Activated T-helper 17 cell treated with anti-CD3 and anti-CD28 coated beads, Interleukin-2, amount 50 U/mL, for 72 hours (primary cell): ENCODE measurements at regions not wholly inside any gene's neighbourhood (a gene's known extent, or its start where the extent isn't known, plus 50 kb on each side); places are given as distances from the start of the nearest gene placed in this dataset.
A peak's percentile ranks its signal among the peaks of the same experiment; 100 is the strongest.

Source experiments
- ATAC-seq: fragments of 150-1000 bp; cut with Tn5 transposase; replicated peaks from 2 replicates; pipeline ENCODE4 v1.10.0; 2021; ENCODE audit warnings: mild to moderate bottlenecking, moderate library complexity
- H3K27ac Mint-ChIP-seq: one replicate; pipeline ENCODE4 v1.8.0; 2022; ENCODE audit warnings: mixed read lengths
- H3K27me3 Mint-ChIP-seq: one replicate; pipeline ENCODE4 v1.8.0; 2022; ENCODE audit warnings: mixed read lengths
- H3K36me3 Mint-ChIP-seq: one replicate; pipeline ENCODE4 v1.8.0; 2022; ENCODE audit warnings: low read depth, mild to moderate bottlenecking, mixed read lengths
- H3K4me1 Mint-ChIP-seq: one replicate; pipeline ENCODE4 v1.8.0; 2022; ENCODE audit warnings: mixed read lengths
- H3K4me3 Mint-ChIP-seq: one replicate; pipeline ENCODE4 v1.8.0; 2022; ENCODE audit warnings: mild to moderate bottlenecking, mixed read lengths
- H3K9me3 Mint-ChIP-seq: one replicate; pipeline ENCODE4 v1.8.0; 2022; ENCODE audit warnings: mixed read lengths

- Mint-ChIP-seq H3K36me3 (no peaks in the 10 kb centered on the region), H3K4me1 (peaks cover 5% of the 10 kb centered on the region), H3K27ac (no peak overlapping the region), H3K27me3 (no peaks in the 10 kb centered on the region), H3K9me3 (peaks cover 8% of the 10 kb centered on the region), H3K4me3 (no peak overlapping the region)
- ATAC-seq = no peak
Observed at GRCh38 chr14:89660166-89660565, 243.1 kb upstream of the FOXN3 start.

DNA sequence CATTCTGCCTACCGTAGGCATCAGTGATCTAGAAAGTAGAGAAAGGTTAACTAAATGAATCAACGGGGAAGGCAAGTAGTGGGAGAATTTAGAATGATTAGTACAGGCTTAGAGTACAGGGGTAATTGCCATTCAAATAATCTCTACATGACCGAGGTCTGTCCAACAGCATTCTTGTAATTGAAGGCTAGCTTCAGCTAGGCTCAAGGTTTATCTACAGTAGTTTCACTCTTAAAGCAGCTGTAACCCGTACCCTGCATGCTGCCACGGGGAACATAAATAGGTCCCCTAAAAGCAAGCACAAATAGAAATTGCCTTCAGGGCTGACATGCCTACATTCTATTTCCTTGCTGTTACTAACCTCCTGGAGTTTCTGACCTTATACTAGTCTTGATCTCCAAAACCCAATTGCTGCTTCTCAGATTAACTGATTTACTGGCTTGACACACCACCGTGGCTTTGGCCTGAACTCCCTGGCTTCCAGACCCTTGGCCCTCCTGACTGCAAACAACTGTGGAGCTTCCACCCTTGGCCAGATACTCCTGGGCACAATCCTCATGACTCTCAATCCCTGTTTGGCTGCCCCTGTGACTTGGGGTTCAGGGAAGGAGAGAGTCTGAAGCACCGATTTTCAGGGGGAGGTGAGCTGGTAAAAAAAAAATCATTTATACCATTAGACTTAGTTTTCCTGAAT lies 242.1 kb upstream of the FOXN3 start:
- Mint-ChIP-seq H3K9me3 (peaks cover 8% of the 10 kb centered on the region), H3K27ac (no peak overlapping the region), H3K4me1 (peaks cover 5% of the 10 kb centered on the region), H3K4me3 (no peak overlapping the region), H3K27me3 (no peaks in the 10 kb centered on the region), H3K36me3 (no peaks in the 10 kb centered on the region)
- no peak for ATAC-seq

- H3K36me3 Mint-ChIP-seq = no peaks in the 10 kb centered on the region
- no peaks in the 10 kb centered on the region for H3K27me3 Mint-ChIP-seq
- H3K27ac Mint-ChIP-seq = peak overlapping the region; percentile 18
- H3K4me3 Mint-ChIP-seq = no peak overlapping the region
- H3K9me3 Mint-ChIP-seq = peaks cover 8% of the 10 kb centered on the region
- H3K4me1 Mint-ChIP-seq = peaks cover 5% of the 10 kb centered on the region
- no peak for ATAC-seq
Observed at GRCh38 chr14:89657014-89657413, 240.0 kb upstream of the FOXN3 start.

- Mint-ChIP-seq H3K4me1 (peaks cover 14% of the 10 kb centered on the region), H3K27ac (no peak overlapping the region), H3K27me3 (no peaks in the 10 kb centered on the region), H3K4me3 (no peak overlapping the region), H3K36me3 (no peaks in the 10 kb centered on the region), H3K9me3 (peaks cover 8% of the 10 kb centered on the region)
- no peak for ATAC-seq
Observed at GRCh38 chr14:89654998-89655397, 238.0 kb upstream of the FOXN3 start.

- Mint-ChIP-seq H3K4me1 (peaks cover 13% of the 10 kb centered on the region), H3K9me3 (peaks cover 8% of the 10 kb centered on the region), H3K36me3 (no peaks in the 10 kb centered on the region), H3K27ac (no peak overlapping the region), H3K4me3 (no peak overlapping the region), H3K27me3 (no peaks in the 10 kb centered on the region)
- no peak for ATAC-seq
Observed at GRCh38 chr14:89652352-89652751, 235.3 kb upstream of the FOXN3 start.

- no peak overlapping the region for H3K27ac Mint-ChIP-seq
- no peak overlapping the region for H3K4me3 Mint-ChIP-seq
- peaks cover 4% of the 10 kb centered on the region for H3K9me3 Mint-ChIP-seq
- peaks cover 9% of the 10 kb centered on the region for H3K4me1 Mint-ChIP-seq
- H3K27me3 Mint-ChIP-seq = no peaks in the 10 kb centered on the region
- no peak for ATAC-seq
- no peaks in the 10 kb centered on the region for H3K36me3 Mint-ChIP-seq
Observed at GRCh38 chr14:89651805-89652204, 234.8 kb upstream of the FOXN3 start.

- peaks cover 9% of the 10 kb centered on the region for H3K4me1 Mint-ChIP-seq
- ATAC-seq = peak; percentile 89
- peak overlapping the region; percentile 2 for H3K4me3 Mint-ChIP-seq
- H3K36me3 Mint-ChIP-seq = no peaks in the 10 kb centered on the region
- no peaks in the 10 kb centered on the region for H3K27me3 Mint-ChIP-seq
- H3K27ac Mint-ChIP-seq = peak overlapping the region; percentile 9
- H3K9me3 Mint-ChIP-seq = no peaks in the 10 kb centered on the region
Observed at GRCh38 chr14:89650077-89650978, 233.3 kb upstream of the FOXN3 start.

DNA sequence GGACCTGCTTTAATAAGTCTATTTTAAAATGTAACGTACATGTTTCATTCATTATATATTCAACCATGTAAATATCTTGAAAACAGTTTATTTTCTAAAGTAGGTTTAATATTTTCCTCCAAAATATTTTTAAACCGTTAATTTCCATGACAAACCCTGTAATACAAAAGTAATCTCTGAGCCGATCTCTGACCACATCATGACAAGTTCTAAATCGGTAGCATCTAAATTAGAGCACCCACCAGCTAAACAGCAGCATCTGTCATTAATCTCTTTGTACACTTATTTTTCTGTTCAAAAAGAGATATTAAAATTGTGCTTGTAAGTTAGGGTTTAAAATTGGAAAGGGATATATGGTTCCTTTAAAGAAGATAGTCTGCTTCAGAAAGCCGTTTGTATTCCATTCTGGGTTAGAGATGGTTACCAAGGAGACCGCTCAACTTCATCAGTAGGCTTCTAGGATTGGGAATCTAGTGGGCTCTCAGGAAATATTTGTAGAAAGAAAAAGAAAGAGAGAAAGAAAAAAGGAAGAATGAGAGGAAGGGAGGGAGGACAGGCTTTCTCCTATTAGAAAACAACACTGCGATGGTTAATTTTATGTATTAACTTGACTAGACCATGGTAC lies 232.5 kb upstream of the FOXN3 start:
- ATAC-seq = no peak
- Mint-ChIP-seq H3K27me3 (no peaks in the 10 kb centered on the region), H3K9me3 (no peaks in the 10 kb centered on the region), H3K4me1 (peaks cover 9% of the 10 kb centered on the region), H3K27ac (no peak overlapping the region), H3K36me3 (no peaks in the 10 kb centered on the region), H3K4me3 (no peak overlapping the region)

- Mint-ChIP-seq H3K27me3 (no peaks in the 10 kb centered on the region), H3K9me3 (no peaks in the 10 kb centered on the region), H3K36me3 (no peaks in the 10 kb centered on the region), H3K4me3 (no peak overlapping the region), H3K4me1 (peaks cover 9% of the 10 kb centered on the region), H3K27ac (no peak overlapping the region)
- no peak for ATAC-seq
Observed at GRCh38 chr14:89648924-89649323, 231.9 kb upstream of the FOXN3 start.

GRCh38 chr14:89648510-89648909 lies 231.5 kb upstream of the FOXN3 start:
- H3K4me1 Mint-ChIP-seq = peaks cover 9% of the 10 kb centered on the region
- H3K27me3 Mint-ChIP-seq = no peaks in the 10 kb centered on the region
- H3K9me3 Mint-ChIP-seq = no peaks in the 10 kb centered on the region
- no peaks in the 10 kb centered on the region for H3K36me3 Mint-ChIP-seq
- ATAC-seq = no peak
- H3K27ac Mint-ChIP-seq = no peak overlapping the region
- no peak overlapping the region for H3K4me3 Mint-ChIP-seq

GRCh38 chr14:89646971-89647370 lies 229.9 kb upstream of the FOXN3 start:
- no peak for ATAC-seq
- Mint-ChIP-seq H3K36me3 (no peaks in the 10 kb centered on the region), H3K4me1 (peaks cover 14% of the 10 kb centered on the region)

DNA sequence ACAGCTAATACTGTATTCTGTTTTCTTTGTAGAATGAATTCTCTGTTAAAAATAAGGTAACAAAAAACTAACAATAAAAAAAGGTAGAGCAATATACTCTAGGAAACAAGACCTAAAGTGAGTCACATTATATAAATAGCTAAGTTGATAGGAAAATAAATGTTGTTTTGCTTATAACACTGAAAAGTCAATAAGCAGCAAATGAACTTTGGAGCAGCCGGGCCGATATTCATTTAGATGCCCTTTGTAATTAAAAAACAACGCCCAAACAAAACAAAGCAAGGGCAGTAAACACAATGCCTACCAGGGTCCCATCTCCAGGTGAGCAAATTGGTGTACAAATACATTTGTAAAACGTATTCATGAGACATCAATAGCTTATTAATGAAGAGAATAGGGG lies 227.6 kb upstream of the FOXN3 start:
- no peak for ATAC-seq
- Mint-ChIP-seq H3K4me1 (peaks cover 21% of the 10 kb centered on the region), H3K4me3 (no peak overlapping the region), H3K36me3 (no peaks in the 10 kb centered on the region), H3K9me3 (no peaks in the 10 kb centered on the region), H3K27me3 (no peaks in the 10 kb centered on the region), H3K27ac (no peak overlapping the region)

More at GRCh38 chr14:89646971-89647370, 229.9 kb upstream of the FOXN3 start:
- H3K9me3 Mint-ChIP-seq = no peaks in the 10 kb centered on the region
- H3K27ac Mint-ChIP-seq = no peak overlapping the region
- H3K27me3 Mint-ChIP-seq = no peaks in the 10 kb centered on the region
- no peak overlapping the region for H3K4me3 Mint-ChIP-seq

GRCh38 chr14:89641495-89642175 lies 224.6 kb upstream of the FOXN3 start:
- Mint-ChIP-seq H3K27me3 (no peaks in the 10 kb centered on the region), H3K36me3 (no peaks in the 10 kb centered on the region), H3K4me3 (peak overlapping the region; percentile 73), H3K9me3 (no peaks in the 10 kb centered on the region), H3K4me1 (peaks cover 39% of the 10 kb centered on the region), H3K27ac (peak overlapping the region; percentile 78)
- peak; percentile 94 for ATAC-seq

DNA sequence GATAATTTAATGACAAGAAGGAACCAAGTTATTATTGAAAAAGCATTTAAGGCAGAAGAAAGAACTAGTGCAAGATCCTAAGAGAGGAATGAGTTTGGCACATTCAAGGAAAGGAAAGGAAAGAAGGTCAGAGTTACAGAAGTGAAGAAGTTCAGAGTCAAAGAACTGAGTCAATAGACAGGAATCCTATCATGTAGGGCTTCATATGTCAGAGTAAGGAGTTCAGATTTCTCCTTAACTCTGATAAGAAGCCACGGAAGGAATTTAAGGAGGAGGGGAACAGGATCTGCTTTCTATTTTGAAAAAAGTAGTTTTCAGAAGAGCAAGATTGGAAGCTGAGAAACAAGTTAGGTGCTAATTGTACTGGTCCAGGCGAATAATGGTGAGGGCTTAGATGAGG lies 223.1 kb upstream of the FOXN3 start:
- Mint-ChIP-seq H3K9me3 (no peaks in the 10 kb centered on the region), H3K27ac (peak overlapping the region; percentile 78), H3K4me3 (peak overlapping the region; percentile 74), H3K27me3 (no peaks in the 10 kb centered on the region), H3K36me3 (no peaks in the 10 kb centered on the region), H3K4me1 (peaks cover 39% of the 10 kb centered on the region)
- no peak for ATAC-seq
